Hypothalamus (tissue), 51 donors: ENCODE measurements at regions not wholly inside any gene's neighbourhood (a gene's known extent, or its start where the extent isn't known, plus 50 kb on each side); places are given as distances from the start of the nearest gene placed in this dataset.

Experiments used
- DNase-seq, 51 donors: peaks; one replicate each; lab custom pipeline; 2025; lab: John Stamatoyannopoulos, UW

DNA sequence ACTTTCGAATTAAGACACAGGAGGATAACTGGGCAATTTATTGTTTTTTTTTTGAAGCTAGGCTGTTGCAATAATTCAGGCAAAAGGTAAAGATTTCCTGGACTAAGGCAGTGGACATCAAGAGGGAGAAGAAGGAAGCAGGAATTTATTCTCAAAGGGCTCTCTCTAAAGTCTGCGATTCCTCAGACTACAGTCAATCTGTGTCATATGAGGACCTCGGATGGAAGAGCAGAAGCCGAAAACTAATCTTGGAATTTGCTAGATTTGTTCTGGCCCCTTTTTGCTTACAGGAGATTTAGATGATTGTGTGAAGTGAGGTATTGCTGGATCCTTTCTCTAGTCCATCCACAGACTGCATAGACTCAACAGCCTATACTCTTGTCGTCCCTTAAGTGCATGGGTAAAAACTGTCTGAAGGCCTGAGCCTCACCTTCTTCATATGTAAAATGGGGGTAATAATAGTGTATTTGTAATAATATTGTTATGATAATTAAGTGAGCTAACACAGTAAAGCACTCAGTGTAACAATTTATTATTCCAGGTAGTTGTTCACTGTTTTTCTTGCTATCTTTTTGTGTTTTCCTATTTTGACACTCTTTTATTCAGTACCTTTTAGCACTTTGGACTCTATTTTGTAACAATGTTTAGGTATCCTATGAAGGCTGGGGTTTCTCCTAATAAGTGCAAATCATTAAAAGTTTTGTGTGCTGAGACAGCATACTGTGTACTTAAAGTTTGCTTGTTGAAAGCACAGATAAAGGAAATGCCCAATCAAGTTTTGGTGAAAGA, 54.2 kb upstream of the NT5C1B start:
- no peak for DNase-seq

DNA sequence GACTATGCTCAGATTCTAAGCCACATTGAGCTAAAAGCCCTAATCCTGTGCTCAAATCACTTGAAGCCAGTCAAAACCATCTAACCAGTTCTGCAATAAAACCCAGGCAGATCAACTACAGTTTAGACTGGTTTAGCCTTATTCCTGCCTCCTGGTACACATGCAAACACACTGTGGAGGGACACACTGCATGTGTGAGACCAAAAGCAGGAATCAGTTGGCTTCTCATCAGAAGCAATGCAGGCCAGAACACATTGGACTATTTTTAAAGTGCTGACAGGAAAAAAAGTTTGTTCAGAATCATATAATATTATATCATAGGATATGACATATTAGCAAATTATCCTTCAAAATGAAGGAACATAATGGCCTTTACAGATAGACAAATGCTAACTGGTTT, 52.5 kb upstream of the NT5C1B start:
- no peak for DNase-seq

GRCh38 chr2:18639756-18640453, 50.5 kb upstream of the NT5C1B start:
- no peak for DNase-seq
